ENCODE measurements at regions not wholly inside any gene's neighbourhood (a gene's known extent, or its start where the extent isn't known, plus 50 kb on each side); places are given as distances from the start of the nearest gene placed in this dataset.

GRCh38 chr5:125384071-125384470 lies 637.6 kb upstream of the ZNF608 start:
- H3K27me3 Mint-ChIP-seq, result no peaks in the 10 kb centered on the region
- peaks cover 0 to 1% of the 10 kb centered on the region in 2 donors for H3K9me3 Mint-ChIP-seq
- H3K36me3 Mint-ChIP-seq (ENCODE audit: insufficient read depth), result no peaks in the 10 kb centered on the region
- no peak overlapping the region for H3K4me3 Mint-ChIP-seq
- H3K27ac Mint-ChIP-seq, result no peak overlapping the region
- H3K4me1 Mint-ChIP-seq (ENCODE audit: low read depth in 2 of 2), result no peaks in the 10 kb centered on the region
- DNase-seq (no peak), ATAC-seq (replicated peaks) (no peak)

- DNase-seq (no peak), ATAC-seq (replicated peaks) (no peak)
- Mint-ChIP-seq H3K27ac (no peak overlapping the region), H3K9me3 (peaks cover 10 to 20% of the 10 kb centered on the region in 2 donors), H3K36me3 (ENCODE audit: insufficient read depth) (no peaks in the 10 kb centered on the region), H3K27me3 (no peaks in the 10 kb centered on the region), H3K4me1 (ENCODE audit: low read depth in 2 of 2) (no peaks in the 10 kb centered on the region), H3K4me3 (no peak overlapping the region)
These were observed 643.9 kb upstream of the ZNF608 start for GRCh38 chr5:125390326-125390725.

GRCh38 chr5:125393221-125393815 lies 646.9 kb upstream of the ZNF608 start:
- no peak for ATAC-seq (replicated peaks)
- Mint-ChIP-seq H3K9me3 (peaks cover 15 to 20% of the 10 kb centered on the region in 2 donors), H3K27me3 (no peaks in the 10 kb centered on the region), H3K27ac (no peak overlapping the region), H3K36me3 (ENCODE audit: insufficient read depth) (no peaks in the 10 kb centered on the region), H3K4me1 (ENCODE audit: low read depth in 2 of 2) (no peaks in the 10 kb centered on the region), H3K4me3 (no peak overlapping the region)
- no peak for DNase-seq

GRCh38 chr5:125394661-125395280 lies 648.3 kb upstream of the ZNF608 start:
- H3K27ac Mint-ChIP-seq, result no peak overlapping the region
- no peaks in the 10 kb centered on the region for H3K4me1 Mint-ChIP-seq (ENCODE audit: low read depth in 2 of 2)
- DNase-seq, result no peak
- H3K9me3 Mint-ChIP-seq, result peaks cover 15 to 20% of the 10 kb centered on the region in 2 donors
- H3K27me3 Mint-ChIP-seq, result no peaks in the 10 kb centered on the region
- H3K36me3 Mint-ChIP-seq (ENCODE audit: insufficient read depth), result no peaks in the 10 kb centered on the region
- no peak for ATAC-seq (replicated peaks)
- no peak overlapping the region for H3K4me3 Mint-ChIP-seq

GRCh38 chr5:125396462-125396861 lies 650.0 kb upstream of the ZNF608 start:
- Mint-ChIP-seq H3K27me3 (no peaks in the 10 kb centered on the region), H3K27ac (no peak overlapping the region), H3K4me1 (ENCODE audit: low read depth in 2 of 2) (no peaks in the 10 kb centered on the region), H3K4me3 (no peak overlapping the region), H3K36me3 (ENCODE audit: insufficient read depth) (no peaks in the 10 kb centered on the region), H3K9me3 (peaks cover 15 to 20% of the 10 kb centered on the region in 2 donors)
- ATAC-seq (replicated peaks), result no peak
- DNase-seq, result no peak

- H3K4me1 Mint-ChIP-seq (ENCODE audit: low read depth in 2 of 2), result no peaks in the 10 kb centered on the region
- no peaks in the 10 kb centered on the region for H3K27me3 Mint-ChIP-seq
- no peaks in the 10 kb centered on the region for H3K36me3 Mint-ChIP-seq (ENCODE audit: insufficient read depth)
- peaks cover 13 to 14% of the 10 kb centered on the region in 2 donors for H3K9me3 Mint-ChIP-seq
- no peak for DNase-seq
- H3K27ac Mint-ChIP-seq, result no peak overlapping the region
- no peak overlapping the region for H3K4me3 Mint-ChIP-seq
- ATAC-seq (replicated peaks), result no peak
These were observed 652.0 kb upstream of the ZNF608 start for GRCh38 chr5:125398466-125398865.

- H3K36me3 Mint-ChIP-seq (ENCODE audit: insufficient read depth), result no peaks in the 10 kb centered on the region
- H3K9me3 Mint-ChIP-seq, result peaks cover under 1 to 10% of the 10 kb centered on the region in 2 donors
- no peak overlapping the region for H3K4me3 Mint-ChIP-seq
- no peak overlapping the region for H3K27ac Mint-ChIP-seq
- DNase-seq (no peak), ATAC-seq (replicated peaks) (no peak)
- no peaks in the 10 kb centered on the region for H3K4me1 Mint-ChIP-seq (ENCODE audit: low read depth in 2 of 2)
- H3K27me3 Mint-ChIP-seq, result no peaks in the 10 kb centered on the region
These were observed 653.4 kb upstream of the ZNF608 start for GRCh38 chr5:125399885-125400284.

GRCh38 chr5:125401724-125402622 lies 655.5 kb upstream of the ZNF608 start:
- Mint-ChIP-seq H3K27ac (no peak overlapping the region), H3K27me3 (no peaks in the 10 kb centered on the region), H3K4me1 (ENCODE audit: low read depth in 2 of 2) (no peaks in the 10 kb centered on the region), H3K9me3 (peaks cover 0 to 7% of the 10 kb centered on the region in 2 donors), H3K4me3 (no peak overlapping the region), H3K36me3 (ENCODE audit: insufficient read depth) (no peaks in the 10 kb centered on the region)
- DNase-seq (no peak), ATAC-seq (replicated peaks) (no peak)

GRCh38 chr5:125402787-125403186 lies 656.3 kb upstream of the ZNF608 start:
- H3K9me3 Mint-ChIP-seq, result peaks cover 0 to 5% of the 10 kb centered on the region in 2 donors
- no peak overlapping the region for H3K4me3 Mint-ChIP-seq
- no peak for DNase-seq
- ATAC-seq (replicated peaks), result no peak
- no peaks in the 10 kb centered on the region for H3K27me3 Mint-ChIP-seq
- H3K4me1 Mint-ChIP-seq (ENCODE audit: low read depth in 2 of 2), result no peaks in the 10 kb centered on the region
- no peak overlapping the region for H3K27ac Mint-ChIP-seq
- H3K36me3 Mint-ChIP-seq (ENCODE audit: insufficient read depth), result no peaks in the 10 kb centered on the region

GRCh38 chr5:125404056-125404455 lies 657.6 kb upstream of the ZNF608 start:
- Mint-ChIP-seq H3K27me3 (no peaks in the 10 kb centered on the region), H3K4me3 (no peak overlapping the region), H3K36me3 (ENCODE audit: insufficient read depth) (no peaks in the 10 kb centered on the region), H3K9me3 (peaks cover 0 to 7% of the 10 kb centered on the region in 2 donors), H3K27ac (no peak overlapping the region), H3K4me1 (ENCODE audit: low read depth in 2 of 2) (peaks cover 0 to 1% of the 10 kb centered on the region in 2 donors)
- ATAC-seq (replicated peaks) (no peak), DNase-seq (no peak)

- no peaks in the 10 kb centered on the region for H3K27me3 Mint-ChIP-seq
- H3K4me3 Mint-ChIP-seq, result no peak overlapping the region
- H3K4me1 Mint-ChIP-seq (ENCODE audit: low read depth in 2 of 2), result peaks cover 0 to 1% of the 10 kb centered on the region in 2 donors
- no peak overlapping the region for H3K27ac Mint-ChIP-seq
- no peaks in the 10 kb centered on the region for H3K36me3 Mint-ChIP-seq (ENCODE audit: insufficient read depth)
- H3K9me3 Mint-ChIP-seq, result peaks cover 0 to 4% of the 10 kb centered on the region in 2 donors
- DNase-seq (no peak), ATAC-seq (replicated peaks) (peak; percentile 41)
These were observed 662.2 kb upstream of the ZNF608 start for GRCh38 chr5:125408448-125409233.

- no peak overlapping the region for H3K4me3 Mint-ChIP-seq
- DNase-seq (no peak), ATAC-seq (replicated peaks) (no peak)
- H3K36me3 Mint-ChIP-seq (ENCODE audit: insufficient read depth), result no peaks in the 10 kb centered on the region
- H3K27ac Mint-ChIP-seq, result no peak overlapping the region
- no peaks in the 10 kb centered on the region for H3K27me3 Mint-ChIP-seq
- peaks cover 0 to 1% of the 10 kb centered on the region in 2 donors for H3K4me1 Mint-ChIP-seq (ENCODE audit: low read depth in 2 of 2)
- peaks cover 0 to 4% of the 10 kb centered on the region in 2 donors for H3K9me3 Mint-ChIP-seq
These were observed 662.9 kb upstream of the ZNF608 start for GRCh38 chr5:125409234-125409860.

All from effector memory CD8-positive, alpha-beta T cell (primary cell).